ENCODE measurements at regions not wholly inside any gene's neighbourhood (a gene's known extent, or its start where the extent isn't known, plus 50 kb on each side); places are given as distances from the start of the nearest gene placed in this dataset.

- CTCF ChIA-PET: no interaction called here
Measured at GRCh38 chr2:104476075-104476474, 377.8 kb upstream of the POU3F3 start.

GRCh38 chr2:104476563-104476988 lies 377.3 kb upstream of the POU3F3 start:
- H3K9me3 ChIP-seq (ENCODE audit: control insufficient read depth, insufficient read depth, low read depth, low read length): no peaks in the 10 kb centered on the region
- TF ChIP-seq, protein P1, sequence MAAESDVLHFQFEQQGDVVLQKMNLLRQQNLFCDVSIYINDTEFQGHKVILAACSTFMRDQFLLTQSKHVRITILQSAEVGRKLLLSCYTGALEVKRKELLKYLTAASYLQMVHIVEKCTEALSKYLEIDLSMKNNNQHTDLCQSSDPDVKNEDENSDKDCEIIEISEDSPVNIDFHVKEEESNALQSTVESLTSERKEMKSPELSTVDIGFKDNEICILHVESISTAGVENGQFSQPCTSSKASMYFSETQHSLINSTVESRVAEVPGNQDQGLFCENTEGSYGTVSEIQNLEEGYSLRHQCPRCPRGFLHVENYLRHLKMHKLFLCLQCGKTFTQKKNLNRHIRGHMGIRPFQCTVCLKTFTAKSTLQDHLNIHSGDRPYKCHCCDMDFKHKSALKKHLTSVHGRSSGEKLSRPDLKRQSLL (tag by site-specific recombination; IDR thresholded peaks at IDR 0.05): no peak
- TF ChIP-seq, protein P2, sequence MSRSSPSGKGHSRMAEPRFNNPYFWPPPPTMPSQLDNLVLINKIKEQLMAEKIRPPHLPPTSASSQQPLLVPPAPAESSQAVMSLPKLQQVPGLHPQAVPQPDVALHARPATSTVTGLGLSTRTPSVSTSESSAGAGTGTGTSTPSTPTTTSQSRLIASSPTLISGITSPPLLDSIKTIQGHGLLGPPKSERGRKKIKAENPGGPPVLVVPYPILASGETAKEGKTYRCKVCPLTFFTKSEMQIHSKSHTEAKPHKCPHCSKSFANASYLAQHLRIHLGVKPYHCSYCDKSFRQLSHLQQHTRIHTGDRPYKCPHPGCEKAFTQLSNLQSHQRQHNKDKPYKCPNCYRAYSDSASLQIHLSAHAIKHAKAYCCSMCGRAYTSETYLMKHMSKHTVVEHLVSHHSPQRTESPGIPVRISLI (tag by site-specific recombination; IDR thresholded peaks at IDR 0.05): no peak
- TF ChIP-seq ZNF433 (tag by site-specific recombination; IDR thresholded peaks at IDR 0.05; ENCODE audit: low read depth): no peak
- TF ChIP-seq, protein P3, sequence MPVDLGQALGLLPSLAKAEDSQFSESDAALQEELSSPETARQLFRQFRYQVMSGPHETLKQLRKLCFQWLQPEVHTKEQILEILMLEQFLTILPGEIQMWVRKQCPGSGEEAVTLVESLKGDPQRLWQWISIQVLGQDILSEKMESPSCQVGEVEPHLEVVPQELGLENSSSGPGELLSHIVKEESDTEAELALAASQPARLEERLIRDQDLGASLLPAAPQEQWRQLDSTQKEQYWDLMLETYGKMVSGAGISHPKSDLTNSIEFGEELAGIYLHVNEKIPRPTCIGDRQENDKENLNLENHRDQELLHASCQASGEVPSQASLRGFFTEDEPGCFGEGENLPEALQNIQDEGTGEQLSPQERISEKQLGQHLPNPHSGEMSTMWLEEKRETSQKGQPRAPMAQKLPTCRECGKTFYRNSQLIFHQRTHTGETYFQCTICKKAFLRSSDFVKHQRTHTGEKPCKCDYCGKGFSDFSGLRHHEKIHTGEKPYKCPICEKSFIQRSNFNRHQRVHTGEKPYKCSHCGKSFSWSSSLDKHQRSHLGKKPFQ (tag by site-specific recombination; IDR thresholded peaks at IDR 0.05): no peak
- TF ChIP-seq, protein P4, sequence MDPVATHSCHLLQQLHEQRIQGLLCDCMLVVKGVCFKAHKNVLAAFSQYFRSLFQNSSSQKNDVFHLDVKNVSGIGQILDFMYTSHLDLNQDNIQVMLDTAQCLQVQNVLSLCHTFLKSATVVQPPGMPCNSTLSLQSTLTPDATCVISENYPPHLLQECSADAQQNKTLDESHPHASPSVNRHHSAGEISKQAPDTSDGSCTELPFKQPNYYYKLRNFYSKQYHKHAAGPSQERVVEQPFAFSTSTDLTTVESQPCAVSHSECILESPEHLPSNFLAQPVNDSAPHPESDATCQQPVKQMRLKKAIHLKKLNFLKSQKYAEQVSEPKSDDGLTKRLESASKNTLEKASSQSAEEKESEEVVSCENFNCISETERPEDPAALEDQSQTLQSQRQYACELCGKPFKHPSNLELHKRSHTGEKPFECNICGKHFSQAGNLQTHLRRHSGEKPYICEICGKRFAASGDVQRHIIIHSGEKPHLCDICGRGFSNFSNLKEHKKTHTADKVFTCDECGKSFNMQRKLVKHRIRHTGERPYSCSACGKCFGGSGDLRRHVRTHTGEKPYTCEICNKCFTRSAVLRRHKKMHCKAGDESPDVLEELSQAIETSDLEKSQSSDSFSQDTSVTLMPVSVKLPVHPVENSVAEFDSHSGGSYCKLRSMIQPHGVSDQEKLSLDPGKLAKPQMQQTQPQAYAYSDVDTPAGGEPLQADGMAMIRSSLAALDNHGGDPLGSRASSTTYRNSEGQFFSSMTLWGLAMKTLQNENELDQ (tag by site-specific recombination; IDR thresholded peaks at IDR 0.05; ENCODE audit: low read depth): no peak
- no peak for TF ChIP-seq ZNF2 (tag by site-specific recombination; IDR thresholded peaks at IDR 0.05)
- TF ChIP-seq ATF2 (tag by site-specific recombination; IDR thresholded peaks at IDR 0.05; ENCODE audit: low read depth): no peak
- no peak for TF ChIP-seq ZNF426 (tag by site-specific recombination; IDR thresholded peaks at IDR 0.05)
- TF ChIP-seq ZNF776 (tag by site-specific recombination; IDR thresholded peaks at IDR 0.05; ENCODE audit: borderline replicate concordance): no peak
- no peak for TF ChIP-seq PRDM6 (tag by site-specific recombination; IDR thresholded peaks at IDR 0.05)
- no peak for TF ChIP-seq ZNF423 (tag by site-specific recombination; IDR thresholded peaks at IDR 0.05)
- H3K36me3 ChIP-seq (ENCODE audit: control insufficient read depth in 2 of 2, insufficient read depth in 1 of 2, low read length in 2 of 2): no peaks in the 10 kb centered on the region
- POLR2A ChIA-PET: no interaction called here
- CTCF ChIA-PET: no interaction called here
- peaks cover 8% of the 10 kb centered on the region for H3K4me1 ChIP-seq (ENCODE audit: control insufficient read depth, insufficient read depth, low read length)
- no peak overlapping the region for H3K27ac ChIP-seq (ENCODE audit: extremely low read depth, low read depth, low read length)
- no peak overlapping the region for H3K4me3 ChIP-seq (ENCODE audit: low read depth, low read length)

More at GRCh38 chr2:104476075-104476474, 377.8 kb upstream of the POU3F3 start:
- H3K4me1 ChIP-seq (ENCODE audit: control insufficient read depth, insufficient read depth, low read length): peaks cover 8% of the 10 kb centered on the region
- no peaks in the 10 kb centered on the region for H3K9me3 ChIP-seq (ENCODE audit: control insufficient read depth, insufficient read depth, low read depth, low read length)
- no peak overlapping the region for H3K27ac ChIP-seq (ENCODE audit: extremely low read depth, low read depth, low read length)
- no peak overlapping the region for H3K4me3 ChIP-seq (ENCODE audit: low read depth, low read length)
- TF ChIP-seq ZNF658 (tag by site-specific recombination; IDR thresholded peaks at IDR 0.05) (no peak), ZNF501 (tag by site-specific recombination; IDR thresholded peaks at IDR 0.05) (no peak), ZNF747 (tag by site-specific recombination; IDR thresholded peaks at IDR 0.05) (no peak), ZNF16 (tag by site-specific recombination; IDR thresholded peaks at IDR 0.05; ENCODE audit: low read depth) (no peak), ZNF610 (tag by site-specific recombination; IDR thresholded peaks at IDR 0.05; ENCODE audit: borderline replicate concordance) (no peak), ZSCAN16 (tag by site-specific recombination; IDR thresholded peaks at IDR 0.05) (no peak), ZNF624 (tag by site-specific recombination; IDR thresholded peaks at IDR 0.05) (no peak), ZNF426 (tag by site-specific recombination; IDR thresholded peaks at IDR 0.05) (no peak), ZNF211 (tag by site-specific recombination; IDR thresholded peaks at IDR 0.05; ENCODE audit: low read depth) (no peak), HOXA7 (CRISPR knock-in tag; IDR thresholded peaks at IDR 0.05; ENCODE audit: borderline replicate concordance) (no peak)
- TF ChIP-seq, protein P5, sequence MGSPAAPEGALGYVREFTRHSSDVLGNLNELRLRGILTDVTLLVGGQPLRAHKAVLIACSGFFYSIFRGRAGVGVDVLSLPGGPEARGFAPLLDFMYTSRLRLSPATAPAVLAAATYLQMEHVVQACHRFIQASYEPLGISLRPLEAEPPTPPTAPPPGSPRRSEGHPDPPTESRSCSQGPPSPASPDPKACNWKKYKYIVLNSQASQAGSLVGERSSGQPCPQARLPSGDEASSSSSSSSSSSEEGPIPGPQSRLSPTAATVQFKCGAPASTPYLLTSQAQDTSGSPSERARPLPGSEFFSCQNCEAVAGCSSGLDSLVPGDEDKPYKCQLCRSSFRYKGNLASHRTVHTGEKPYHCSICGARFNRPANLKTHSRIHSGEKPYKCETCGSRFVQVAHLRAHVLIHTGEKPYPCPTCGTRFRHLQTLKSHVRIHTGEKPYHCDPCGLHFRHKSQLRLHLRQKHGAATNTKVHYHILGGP (tag by site-specific recombination; IDR thresholded peaks at IDR 0.05): no peak
- POLR2A ChIA-PET: no interaction called here
- H3K36me3 ChIP-seq (ENCODE audit: control insufficient read depth in 2 of 2, insufficient read depth in 1 of 2, low read length in 2 of 2): no peaks in the 10 kb centered on the region
